Coronary artery (tissue), 2 donors: ENCODE measurements at regions not wholly inside any gene's neighbourhood (a gene's known extent, or its start where the extent isn't known, plus 50 kb on each side); places are given as distances from the start of the nearest gene placed in this dataset.

Experiments
- DNase-seq: peaks from one replicate; pipeline ENCODE4 v3.0.0-alpha.2; 2017; ENCODE audit warnings: low spot score
- H3K27ac ChIP-seq, 2 donors: fragments of 200-600 bp; sonication (generic); one replicate each; pipeline ENCODE4 v1.5.1; 2016 to 2019
- H3K4me3 ChIP-seq: fragments of 200-600 bp; sonication (generic); 2 replicates; pipeline ENCODE4 v1.5.1; 2016; ENCODE audit warnings: mild to moderate bottlenecking, moderate library complexity
- TF ChIP-seq, protein P1 (sequence below): fragments of 200-600 bp; sonication (generic); IDR thresholded peaks from one replicate; pipeline ENCODE4 v1.5.1; 2019; ENCODE audit warnings: antibody characterized with exemption

DNA sequence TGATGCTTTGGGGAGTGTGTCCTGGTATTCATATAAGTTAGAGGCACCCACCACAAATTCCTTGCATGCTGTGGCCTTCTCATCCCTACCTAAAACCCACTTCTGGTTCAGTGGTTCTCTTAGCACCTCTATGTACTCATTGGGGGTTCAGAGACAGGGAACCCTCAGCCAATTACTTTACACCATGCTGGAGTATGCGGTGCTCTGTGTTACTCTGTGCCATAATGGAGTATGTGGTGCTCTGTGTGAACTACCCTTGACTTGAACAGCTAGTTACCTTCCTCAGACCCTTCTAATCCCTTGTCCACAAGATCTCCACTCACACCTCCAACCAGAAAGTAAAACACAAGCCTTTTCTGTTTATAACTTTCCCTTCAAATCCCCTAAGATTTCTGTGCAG lies 172.5 kb upstream of the E2F7 start:
- H3K27ac ChIP-seq = no peak overlapping the region
- DNase-seq = no peak
- no peak overlapping the region for H3K4me3 ChIP-seq
- TF ChIP-seq, protein P1, sequence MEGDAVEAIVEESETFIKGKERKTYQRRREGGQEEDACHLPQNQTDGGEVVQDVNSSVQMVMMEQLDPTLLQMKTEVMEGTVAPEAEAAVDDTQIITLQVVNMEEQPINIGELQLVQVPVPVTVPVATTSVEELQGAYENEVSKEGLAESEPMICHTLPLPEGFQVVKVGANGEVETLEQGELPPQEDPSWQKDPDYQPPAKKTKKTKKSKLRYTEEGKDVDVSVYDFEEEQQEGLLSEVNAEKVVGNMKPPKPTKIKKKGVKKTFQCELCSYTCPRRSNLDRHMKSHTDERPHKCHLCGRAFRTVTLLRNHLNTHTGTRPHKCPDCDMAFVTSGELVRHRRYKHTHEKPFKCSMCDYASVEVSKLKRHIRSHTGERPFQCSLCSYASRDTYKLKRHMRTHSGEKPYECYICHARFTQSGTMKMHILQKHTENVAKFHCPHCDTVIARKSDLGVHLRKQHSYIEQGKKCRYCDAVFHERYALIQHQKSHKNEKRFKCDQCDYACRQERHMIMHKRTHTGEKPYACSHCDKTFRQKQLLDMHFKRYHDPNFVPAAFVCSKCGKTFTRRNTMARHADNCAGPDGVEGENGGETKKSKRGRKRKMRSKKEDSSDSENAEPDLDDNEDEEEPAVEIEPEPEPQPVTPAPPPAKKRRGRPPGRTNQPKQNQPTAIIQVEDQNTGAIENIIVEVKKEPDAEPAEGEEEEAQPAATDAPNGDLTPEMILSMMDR = no peak

DNA sequence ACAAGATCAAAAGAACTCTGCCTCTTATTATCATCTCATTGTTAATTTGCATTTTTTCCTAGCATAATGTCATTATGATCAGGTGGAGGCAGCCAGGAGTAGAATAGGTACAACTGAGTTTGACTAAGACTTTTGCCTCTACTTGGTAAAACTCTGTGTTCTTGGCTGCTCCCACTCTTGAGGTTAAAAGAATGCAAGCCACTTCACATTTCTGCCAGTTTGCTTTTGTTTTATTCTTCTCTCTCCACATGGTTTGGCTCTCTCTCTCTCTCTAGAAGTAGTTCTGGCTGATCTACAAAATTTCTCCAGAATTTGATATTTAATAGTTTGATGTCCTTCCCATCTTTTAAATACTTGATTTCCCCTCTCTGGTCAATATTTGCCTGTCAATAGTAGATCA lies 170.7 kb upstream of the E2F7 start:
- TF ChIP-seq, protein P1 = no peak
- H3K4me3 ChIP-seq = no peak overlapping the region
- no peak overlapping the region for H3K27ac ChIP-seq
- no peak for DNase-seq

DNA sequence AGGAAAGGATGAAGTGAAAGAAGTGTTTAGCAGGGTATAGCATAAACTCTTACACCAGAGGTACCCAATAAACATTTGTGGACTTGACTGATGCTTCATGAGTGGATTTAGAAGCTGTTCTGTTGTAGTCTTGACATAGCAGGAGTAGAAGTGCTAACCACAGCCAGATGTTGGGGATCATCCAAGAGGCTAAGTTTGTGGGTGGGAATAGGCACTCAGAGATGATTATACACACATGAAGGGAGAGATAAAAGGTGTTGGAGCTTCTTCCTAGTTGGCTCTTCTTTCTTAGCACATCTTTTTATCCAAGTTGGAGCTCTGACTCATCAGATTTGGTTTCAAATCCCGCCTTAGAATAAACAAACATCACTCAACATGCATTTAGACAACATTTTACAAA lies 166.7 kb upstream of the E2F7 start:
- Histone ChIP-seq H3K27ac (peak overlapping the region in 1 of 2 donors; percentile 64), H3K4me3 (no peak overlapping the region)
- TF ChIP-seq, protein P1 = no peak
- DNase-seq = no peak

DNA sequence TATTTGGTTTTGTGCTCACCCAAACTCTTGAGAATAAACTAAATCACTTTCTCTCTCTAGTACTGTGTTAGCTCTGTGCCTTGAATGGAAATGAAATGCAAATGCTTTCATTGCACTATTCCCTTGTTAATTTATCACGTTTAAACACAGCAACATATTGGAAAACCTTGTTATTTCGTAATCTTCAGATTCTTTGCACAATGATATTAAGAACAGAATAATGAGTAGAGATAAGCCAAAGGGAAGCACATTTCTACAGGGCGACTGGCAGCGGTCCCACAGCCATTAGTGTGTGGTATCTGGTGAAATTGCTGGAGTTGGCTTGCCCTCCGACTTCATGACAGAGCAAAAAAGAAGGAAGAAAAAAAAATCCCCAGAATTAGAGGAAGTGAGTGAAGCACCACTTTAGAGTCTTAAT lies 166.1 kb upstream of the E2F7 start:
- Histone ChIP-seq H3K4me3 (no peak overlapping the region), H3K27ac (peak overlapping the region in 1 of 2 donors; percentile 64)
- no peak for DNase-seq
- TF ChIP-seq, protein P1 = no peak

DNA sequence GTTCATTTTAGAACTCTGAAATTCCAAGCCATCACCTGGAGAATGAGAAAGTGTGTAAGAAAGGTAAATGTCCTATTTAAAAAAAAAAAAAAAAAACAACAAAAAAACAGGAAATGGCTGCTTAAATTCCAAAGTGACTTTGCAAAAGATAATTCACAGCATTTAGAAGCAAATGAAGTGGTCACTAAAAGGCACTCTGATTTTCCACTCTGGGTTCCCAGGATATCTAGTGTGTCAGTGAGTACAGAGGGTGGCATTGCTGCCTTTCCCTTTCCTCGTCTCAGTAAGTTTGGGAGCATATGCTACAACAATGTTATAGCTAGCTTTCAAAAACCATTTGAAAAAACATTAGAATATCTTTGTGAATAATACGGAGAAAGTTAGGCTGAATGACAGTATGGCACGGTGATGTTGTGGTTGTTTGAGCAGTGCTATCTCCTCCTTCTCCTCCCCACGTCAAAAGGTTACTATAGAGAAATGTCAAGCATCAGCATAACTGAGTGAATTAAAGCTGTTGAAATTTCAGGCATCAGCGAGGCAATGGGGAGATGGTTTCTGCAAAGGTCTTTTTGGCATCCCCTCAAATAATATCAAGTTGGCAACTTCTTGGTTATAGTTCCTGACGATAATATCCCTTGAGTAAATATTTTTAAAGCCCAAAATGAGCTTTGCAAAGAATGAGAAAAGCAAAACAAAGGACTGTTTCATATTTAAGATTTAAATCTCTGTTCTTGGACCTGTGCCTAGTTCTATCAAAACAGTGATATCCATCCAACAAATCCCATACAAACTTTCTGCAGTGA lies 164.5 kb upstream of the E2F7 start:
- no peak overlapping the region for H3K4me3 ChIP-seq
- no peak for DNase-seq
- H3K27ac ChIP-seq = peak overlapping the region in 1 of 2 donors; percentile 28
- TF ChIP-seq, protein P1 = no peak

DNA sequence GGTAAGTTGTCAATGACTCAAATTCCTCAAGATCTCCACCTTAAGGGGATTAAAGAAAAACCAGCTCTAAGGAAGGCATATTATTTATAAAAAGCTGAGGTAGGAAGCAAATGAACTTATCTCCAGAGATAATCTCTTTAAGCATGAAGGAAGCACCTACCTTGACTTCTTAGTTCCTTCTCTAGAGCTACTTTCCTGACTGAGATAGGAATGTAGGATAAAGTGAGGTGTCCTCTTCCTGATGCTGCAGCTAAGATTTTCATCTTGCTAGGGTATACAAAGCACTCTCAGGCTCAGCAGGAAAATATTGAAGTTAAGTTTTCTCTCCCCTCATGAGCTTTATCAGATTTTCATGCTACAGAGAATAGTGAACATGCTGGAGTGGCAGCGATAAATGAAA lies 163.0 kb upstream of the E2F7 start:
- DNase-seq = no peak
- TF ChIP-seq, protein P1 = no peak
- no peak overlapping the region for H3K27ac ChIP-seq
- H3K4me3 ChIP-seq = no peak overlapping the region

DNA sequence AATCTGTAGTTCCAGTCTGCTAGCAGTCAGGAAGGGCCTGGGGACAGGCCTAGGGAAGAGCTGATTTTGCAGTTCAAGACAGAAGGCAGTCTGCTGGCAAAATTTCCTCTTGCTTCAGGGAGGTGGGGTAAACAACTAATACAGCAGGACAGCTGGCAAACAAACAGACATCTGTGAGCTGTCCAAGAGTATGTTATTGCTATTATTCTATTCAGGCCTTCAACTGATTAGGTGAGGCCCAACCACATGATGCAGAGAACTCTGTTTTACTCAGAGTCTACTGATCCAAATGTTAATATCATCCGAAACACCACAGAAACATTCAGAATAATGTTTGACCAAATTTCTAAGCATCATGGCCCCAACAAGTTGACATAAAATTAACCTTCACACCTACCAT lies 161.0 kb upstream of the E2F7 start:
- TF ChIP-seq, protein P1 = no peak
- no peak for DNase-seq
- no peak overlapping the region for H3K27ac ChIP-seq
- H3K4me3 ChIP-seq = no peak overlapping the region
